Caki2 (cell line): ENCODE measurements at regions not wholly inside any gene's neighbourhood (a gene's known extent, or its start where the extent isn't known, plus 50 kb on each side); places are given as distances from the start of the nearest gene placed in this dataset.
"Not testable (repeated sequence)": the region's sequence is repeated elsewhere in the genome, so short reads cannot be mapped to it uniquely, and the experiment has no call there.

Experiments used
- DNase-seq: peaks from one replicate; pipeline ENCODE4 v3.0.0-alpha.2; 2015; ENCODE audit warnings: low read depth
- in situ Hi-C: cut with HindIII; loops from 2 replicates; pipeline ENCODE4 v1.10.0; 2016; ENCODE audit warnings: low sequenced_read_pairs, low pct_unique_long_range_greater_than_20kb, mixed read lengths

DNA sequence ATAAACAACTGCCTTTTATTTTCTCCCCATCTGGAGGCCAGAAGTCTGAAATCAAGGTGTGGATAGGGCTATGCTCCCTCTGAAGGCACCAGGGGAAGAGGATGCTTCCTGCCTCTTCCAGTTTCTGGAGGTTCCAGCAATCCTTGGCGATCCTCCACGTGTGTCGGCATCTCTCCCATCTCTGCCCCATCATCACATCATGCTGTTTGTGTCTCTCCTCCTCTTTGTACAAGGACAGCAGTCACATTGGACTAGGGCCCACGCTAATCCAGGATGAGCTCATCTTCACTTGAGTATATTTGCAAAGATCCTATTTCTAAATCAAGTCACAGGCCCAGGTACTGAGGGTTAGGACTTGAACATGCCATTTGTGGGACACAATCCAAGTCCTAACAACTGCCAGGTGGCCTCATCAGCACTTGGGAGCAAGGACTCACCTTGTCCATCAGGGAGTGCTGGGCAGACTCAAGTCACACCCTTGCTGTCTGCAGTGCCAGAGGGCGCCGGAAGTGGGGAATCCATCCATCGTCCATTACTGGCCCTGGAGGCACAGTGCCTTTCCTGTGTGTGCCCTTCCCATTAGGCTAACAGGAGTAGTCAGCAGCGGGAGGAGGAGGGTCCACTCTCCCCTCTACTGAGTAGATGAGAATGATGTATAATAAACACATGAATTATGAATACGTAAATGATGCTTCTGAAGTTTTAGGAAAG is 185.4 kb upstream of the AJAP1 start:
- DNase-seq: no peak
- in situ Hi-C loops: no loop called here

DNA sequence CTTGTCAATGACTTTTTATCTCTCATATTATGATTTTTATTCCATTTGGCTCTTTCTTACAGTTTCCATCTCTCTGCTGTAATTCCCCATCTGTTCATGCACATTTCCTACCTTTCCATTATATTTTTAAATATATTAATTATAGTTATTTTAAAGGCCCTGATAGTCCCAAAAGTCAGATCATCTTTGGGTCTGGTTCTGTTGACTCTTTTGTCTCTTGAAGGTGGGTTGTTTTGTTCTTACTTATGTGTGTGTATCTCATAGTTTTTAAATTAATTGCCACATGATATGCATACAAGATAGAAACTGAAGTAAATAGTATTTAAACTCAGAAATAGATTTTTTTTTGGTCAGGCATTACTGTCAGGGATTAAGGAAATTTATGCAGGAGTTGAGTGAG is 178.0 kb upstream of the AJAP1 start:
- in situ Hi-C loops: no loop called here
- DNase-seq: no peak

DNA sequence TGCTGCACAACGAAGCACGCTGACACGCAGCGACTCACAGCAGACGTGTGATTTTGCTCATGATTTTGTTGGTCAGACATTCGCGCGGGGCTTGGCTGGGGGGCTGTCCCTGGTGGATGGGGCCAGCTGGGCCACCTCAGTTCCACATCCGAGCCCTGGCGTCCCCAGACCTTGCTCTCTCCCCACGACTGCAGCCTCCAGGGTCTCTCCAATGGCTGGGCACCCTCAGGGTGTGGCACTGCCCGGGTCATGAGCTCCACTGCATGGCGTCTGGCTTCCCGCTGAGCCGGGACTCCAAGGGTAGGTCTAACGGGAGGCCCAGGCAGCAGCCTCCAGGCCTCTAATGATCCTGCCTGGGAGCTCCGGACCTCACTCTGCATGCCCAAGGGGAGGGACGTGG is 173.0 kb upstream of the AJAP1 start:
- in situ Hi-C loops: no loop called here
- DNase-seq: no peak

DNA sequence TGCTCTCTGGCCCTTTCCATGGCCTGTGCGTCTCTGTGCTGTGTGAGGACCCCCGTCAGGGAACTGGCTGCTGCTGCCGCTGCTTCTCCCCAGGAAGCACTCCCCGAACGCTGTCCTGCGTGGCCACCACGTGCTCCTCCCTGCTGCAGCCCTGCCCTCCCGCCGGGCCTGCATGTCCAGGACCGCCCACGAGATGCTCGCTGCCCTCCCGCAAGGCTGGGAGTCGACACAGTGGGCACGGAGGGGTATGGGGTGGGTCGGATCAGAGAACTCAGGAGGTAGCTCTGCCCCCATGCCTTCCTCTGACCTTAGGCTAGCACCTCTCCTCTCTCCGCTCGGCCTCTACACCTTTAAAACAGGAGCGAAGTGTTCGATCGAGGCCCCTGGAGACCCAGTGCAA is 171.9 kb upstream of the AJAP1 start:
- in situ Hi-C loops: no loop called here
- no peak for DNase-seq

GRCh38 chr1:4483021-4483625 is 171.3 kb upstream of the AJAP1 start:
- in situ Hi-C loops: no loop called here
- DNase-seq: no peak

DNA sequence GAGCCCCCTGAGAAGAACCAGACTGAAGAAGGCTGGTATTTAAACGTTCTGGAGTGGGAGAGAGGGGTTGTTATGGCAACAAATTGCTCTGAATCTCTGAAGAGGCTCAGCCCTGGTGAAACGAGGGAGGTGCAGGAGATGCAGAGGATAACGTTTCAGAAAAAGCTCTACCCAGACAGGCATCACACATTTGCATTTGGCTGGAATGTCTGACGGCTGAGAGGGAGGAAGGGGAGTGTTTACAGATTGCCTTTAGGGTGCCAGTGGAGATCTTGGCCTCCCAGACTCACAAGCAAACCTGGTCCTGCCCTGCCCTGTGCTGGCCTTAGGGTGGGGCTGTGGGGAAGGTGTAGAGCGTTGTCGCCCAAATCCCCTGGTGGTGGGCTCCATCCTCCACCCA is 169.0 kb upstream of the AJAP1 start:
- in situ Hi-C loops: no loop called here
- DNase-seq: no peak

DNA sequence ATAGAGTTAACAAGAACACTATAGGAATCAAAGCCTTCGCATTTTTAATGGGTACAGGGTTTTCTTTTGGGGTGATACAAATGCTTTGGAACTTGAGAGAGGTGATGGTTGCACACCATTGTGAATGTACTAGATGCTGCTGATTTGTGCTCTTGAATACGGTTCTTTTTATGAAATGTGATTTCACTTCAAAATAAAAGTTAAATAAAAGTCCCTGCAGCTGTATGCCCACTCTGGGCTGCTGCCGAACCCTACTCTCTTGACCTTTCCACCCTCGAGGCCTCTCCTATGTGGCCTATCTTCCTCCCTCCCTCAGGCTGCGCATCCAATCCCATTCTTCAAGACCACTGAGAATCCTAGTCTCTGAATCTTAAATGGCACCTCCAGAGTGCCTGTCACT is 168.5 kb upstream of the AJAP1 start:
- DNase-seq: no peak
- in situ Hi-C loops: no loop called here

- DNase-seq: no peak
- in situ Hi-C loops: no loop called here
Observed at GRCh38 chr1:4486408-4487120, 167.8 kb upstream of the AJAP1 start.

DNA sequence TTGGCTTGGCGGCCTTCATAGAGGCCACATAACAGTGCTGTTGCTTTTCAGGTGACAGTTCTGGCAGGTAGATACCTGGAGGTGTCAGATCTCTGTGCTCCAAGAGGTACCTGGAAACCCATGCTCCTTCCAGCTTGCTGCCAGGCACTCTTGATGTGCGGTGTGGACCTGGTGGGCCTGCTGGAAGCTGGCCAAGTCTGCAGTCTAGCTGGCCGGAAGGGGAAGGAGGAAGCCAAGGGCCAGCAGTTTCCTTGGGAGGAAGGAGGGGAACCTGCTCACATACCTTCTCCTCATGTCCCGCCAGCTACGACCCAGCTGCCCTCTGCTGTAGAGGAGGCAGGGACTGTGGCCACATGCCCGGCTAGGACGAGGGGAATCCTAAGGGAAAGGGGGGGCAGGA is 166.4 kb upstream of the AJAP1 start:
- in situ Hi-C loops: no loop called here
- no peak for DNase-seq

- in situ Hi-C loops: no loop called here
- DNase-seq: no peak
Observed at GRCh38 chr1:4489486-4489885, 164.9 kb upstream of the AJAP1 start.

DNA sequence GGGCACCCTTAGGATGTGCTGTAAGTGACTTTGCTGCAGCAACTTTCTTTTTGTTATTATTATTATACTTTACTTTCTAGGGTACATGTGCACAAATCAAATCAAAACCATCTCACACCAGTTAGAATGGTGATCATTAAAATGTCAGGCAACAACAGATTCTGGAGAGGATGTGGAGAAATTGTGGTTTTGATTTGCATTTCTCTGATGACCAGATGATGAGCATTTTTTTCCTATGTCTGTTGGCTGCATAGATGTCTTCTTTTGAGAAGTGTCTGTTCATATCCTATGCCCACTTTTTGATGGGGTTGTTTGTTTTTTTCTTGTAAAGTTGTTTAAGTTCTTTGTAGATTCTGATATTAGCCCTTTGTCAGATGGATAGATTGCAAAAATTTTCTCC is 164.4 kb upstream of the AJAP1 start:
- DNase-seq, in situ Hi-C loops: not testable (repeated sequence)

DNA sequence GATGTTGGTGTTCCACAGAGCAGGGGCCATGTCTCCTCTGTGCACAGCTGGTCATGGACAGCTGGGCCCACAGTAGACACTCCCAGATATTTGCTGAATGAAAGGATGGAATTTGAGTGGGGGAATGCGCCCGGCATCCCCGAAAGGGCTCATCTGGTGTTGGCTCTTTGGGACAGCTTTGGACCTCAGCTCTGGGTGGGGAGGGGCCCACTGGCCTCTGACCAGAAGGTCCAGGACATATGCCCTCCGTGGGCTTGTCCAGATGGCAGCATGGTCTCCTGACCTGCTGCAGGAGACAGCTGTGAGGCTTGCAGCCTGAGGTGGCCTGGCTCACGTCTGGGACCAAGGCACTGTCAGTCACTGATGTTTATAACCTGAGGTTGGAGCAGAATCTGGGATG is 160.4 kb upstream of the AJAP1 start:
- DNase-seq: no peak
- in situ Hi-C loops: no loop called here

DNA sequence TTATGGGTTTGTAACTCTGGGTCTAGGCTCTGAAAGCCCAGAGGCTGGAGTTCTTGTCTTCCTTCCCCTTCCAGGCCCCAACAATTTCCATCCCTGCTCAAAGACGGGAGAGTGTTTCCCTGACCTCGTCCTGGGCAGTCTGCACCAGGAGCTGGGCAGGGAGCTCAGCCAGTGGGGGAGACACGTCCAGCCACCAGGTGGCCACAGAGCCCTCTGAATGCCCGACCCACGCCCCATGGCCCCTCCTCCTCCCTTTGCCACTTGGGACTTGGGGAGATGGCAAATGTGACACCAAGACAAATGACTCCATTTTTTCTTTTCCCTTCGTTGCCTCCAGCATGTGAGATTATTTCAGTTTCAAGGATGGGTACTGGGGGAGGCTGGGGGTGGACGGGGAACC is 159.9 kb upstream of the AJAP1 start:
- in situ Hi-C loops: no loop called here
- DNase-seq: no peak

DNA sequence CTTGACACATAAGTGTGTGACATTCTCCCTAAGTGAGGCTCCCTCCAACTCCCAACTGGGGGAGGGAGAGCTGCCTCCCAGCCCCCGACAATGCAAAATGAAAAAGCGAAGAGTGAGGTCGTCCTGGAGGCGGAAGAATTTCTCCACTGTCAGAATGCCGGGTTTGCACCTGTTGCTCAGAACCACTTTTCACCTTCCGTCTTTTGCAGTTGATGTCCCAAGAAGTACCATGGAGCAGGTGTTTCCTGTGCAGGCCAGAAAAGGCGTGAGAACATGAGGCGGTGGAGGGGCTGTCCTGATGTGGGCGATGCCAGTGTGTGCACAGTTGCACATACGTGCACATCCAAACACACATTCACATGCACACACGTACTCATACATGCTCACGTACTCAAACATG is 158.6 kb upstream of the AJAP1 start:
- in situ Hi-C loops: no loop called here
- DNase-seq: no peak

GRCh38 chr1:4500441-4500840 is 154.0 kb upstream of the AJAP1 start:
- in situ Hi-C loops: no loop called here
- no peak for DNase-seq

- no peak for DNase-seq
- in situ Hi-C loops: no loop called here
Observed at GRCh38 chr1:4506591-4506990, 147.8 kb upstream of the AJAP1 start.

DNA sequence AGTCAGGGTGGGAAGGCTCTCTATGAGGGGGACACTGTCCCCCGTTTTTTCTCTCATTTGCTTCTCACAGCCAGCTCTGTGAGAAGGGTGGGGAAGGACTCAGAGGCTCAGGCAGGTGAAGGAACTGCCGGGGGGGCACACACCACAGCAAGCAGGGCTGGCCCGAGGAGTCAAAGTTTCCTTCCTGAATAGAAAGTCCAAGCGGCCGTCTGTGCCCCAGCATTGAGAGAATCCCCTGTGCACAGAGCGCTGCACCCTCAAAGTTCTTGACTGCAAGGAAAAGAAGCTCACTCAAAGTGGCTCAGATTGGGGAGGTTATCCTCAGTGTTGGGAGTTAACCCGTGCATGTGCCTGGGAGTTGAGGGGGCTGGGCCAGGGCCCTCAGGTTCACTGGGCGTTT is 145.2 kb upstream of the AJAP1 start:
- in situ Hi-C loops: no loop called here
- no peak for DNase-seq

DNA sequence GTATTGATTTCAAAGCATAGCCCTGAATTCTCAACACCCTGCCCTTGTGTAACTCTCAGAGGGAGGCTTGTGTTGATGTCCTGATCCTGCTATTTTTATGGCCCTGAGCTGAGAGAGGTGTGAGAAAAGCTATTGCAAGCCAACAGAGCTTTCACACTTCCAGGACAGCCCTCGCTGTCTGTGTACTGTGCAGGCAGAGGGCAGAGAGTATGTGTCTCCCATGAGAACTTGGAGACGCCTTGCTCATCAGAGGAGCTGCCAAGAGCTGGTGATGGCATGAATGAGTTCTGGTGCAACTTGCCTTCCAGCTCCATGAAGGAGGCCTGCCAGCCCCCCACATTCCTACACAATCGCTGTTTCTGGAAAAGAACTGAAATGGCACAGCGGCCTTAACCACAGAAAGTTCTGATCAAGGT is 144.1 kb upstream of the AJAP1 start:
- no peak for DNase-seq
- in situ Hi-C loops: no loop called here

- DNase-seq: no peak
- in situ Hi-C loops: no loop called here
Observed at GRCh38 chr1:4511374-4511773, 143.0 kb upstream of the AJAP1 start.

- in situ Hi-C loops: no loop called here
- no peak for DNase-seq
Observed at GRCh38 chr1:4512636-4513035, 141.8 kb upstream of the AJAP1 start.
